ENCODE measurements at regions not wholly inside any gene's neighbourhood (a gene's known extent, or its start where the extent isn't known, plus 50 kb on each side); places are given as distances from the start of the nearest gene placed in this dataset.
"Not testable (repeated sequence)": the region's sequence is repeated elsewhere in the genome, so short reads cannot be mapped to it uniquely, and the experiment has no call there.

GRCh38 chr10:45564303-45564959, 108.1 kb downstream of the ZFAND4 start:
- Mint-ChIP-seq H3K36me3 (peaks cover 12% of the 10 kb centered on the region), H3K27me3 (no peaks in the 10 kb centered on the region), H3K4me3 (no peak overlapping the region), H3K4me1 (peaks cover 10% of the 10 kb centered on the region), H3K9me3 (no peaks in the 10 kb centered on the region), H3K27ac (no peak overlapping the region)
- DNase-seq, result no peak
- CTCF ChIA-PET, result no interaction called here

DNA sequence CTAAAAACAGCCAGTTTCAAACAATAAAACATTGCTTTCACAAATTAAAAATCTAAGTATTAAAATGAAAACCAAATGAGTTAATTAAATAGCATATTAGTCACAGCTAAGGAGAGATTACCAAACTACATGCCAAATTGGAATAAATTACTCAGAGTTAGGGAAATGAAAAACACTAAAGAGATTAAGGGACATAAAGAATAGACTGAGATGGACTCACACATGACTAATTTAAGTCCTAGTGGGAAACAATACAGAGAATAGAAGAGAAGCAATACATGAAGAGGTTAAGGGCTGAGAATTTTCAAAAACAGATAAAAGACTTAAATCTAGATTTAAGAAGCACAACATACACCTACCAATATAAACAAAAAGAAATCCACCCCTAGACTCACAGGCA, 110.6 kb downstream of the ZFAND4 start:
- peaks cover 21% of the 10 kb centered on the region for H3K36me3 Mint-ChIP-seq
- CTCF ChIA-PET, result no interaction called here
- H3K27ac Mint-ChIP-seq, result no peak overlapping the region
- no peaks in the 10 kb centered on the region for H3K9me3 Mint-ChIP-seq
- H3K4me3 Mint-ChIP-seq, result no peak overlapping the region
- H3K4me1 Mint-ChIP-seq, result peaks cover 27% of the 10 kb centered on the region
- H3K27me3 Mint-ChIP-seq, result no peaks in the 10 kb centered on the region
- DNase-seq, result no peak

- Mint-ChIP-seq H3K4me1 (peaks cover 35% of the 10 kb centered on the region), H3K4me3 (no peak overlapping the region), H3K9me3 (no peaks in the 10 kb centered on the region), H3K36me3 (peaks cover 25% of the 10 kb centered on the region), H3K27ac (no peak overlapping the region), H3K27me3 (no peaks in the 10 kb centered on the region)
- CTCF ChIA-PET, result no interaction called here
- no peak for DNase-seq
Measured at GRCh38 chr10:45560262-45560661, 112.3 kb downstream of the ZFAND4 start.

DNA sequence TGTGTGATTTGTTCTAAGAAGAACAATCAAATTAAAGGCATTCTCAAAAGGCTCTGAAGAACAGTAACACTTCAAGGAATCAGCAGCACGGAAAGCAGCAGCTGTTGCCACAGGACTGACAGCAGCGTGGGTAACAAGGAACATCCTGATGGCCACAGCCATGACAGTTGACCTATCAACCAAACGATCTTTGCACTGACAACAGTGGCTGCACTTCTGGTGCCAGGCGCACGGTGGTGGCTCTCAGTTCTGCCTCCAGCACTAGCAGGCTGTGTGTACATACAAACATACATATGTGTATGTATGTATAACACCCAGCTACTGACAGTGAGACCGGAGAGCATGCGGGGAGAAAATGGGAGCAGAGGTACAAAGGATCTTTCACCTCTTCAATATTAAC, 114.1 kb downstream of the ZFAND4 start:
- no peaks in the 10 kb centered on the region for H3K9me3 Mint-ChIP-seq
- DNase-seq, result no peak
- H3K36me3 Mint-ChIP-seq, result peaks cover 27% of the 10 kb centered on the region
- CTCF ChIA-PET, result no interaction called here
- no peaks in the 10 kb centered on the region for H3K27me3 Mint-ChIP-seq
- peaks cover 32% of the 10 kb centered on the region for H3K4me1 Mint-ChIP-seq
- no peak overlapping the region for H3K4me3 Mint-ChIP-seq
- H3K27ac Mint-ChIP-seq, result peak overlapping the region; percentile 13

DNA sequence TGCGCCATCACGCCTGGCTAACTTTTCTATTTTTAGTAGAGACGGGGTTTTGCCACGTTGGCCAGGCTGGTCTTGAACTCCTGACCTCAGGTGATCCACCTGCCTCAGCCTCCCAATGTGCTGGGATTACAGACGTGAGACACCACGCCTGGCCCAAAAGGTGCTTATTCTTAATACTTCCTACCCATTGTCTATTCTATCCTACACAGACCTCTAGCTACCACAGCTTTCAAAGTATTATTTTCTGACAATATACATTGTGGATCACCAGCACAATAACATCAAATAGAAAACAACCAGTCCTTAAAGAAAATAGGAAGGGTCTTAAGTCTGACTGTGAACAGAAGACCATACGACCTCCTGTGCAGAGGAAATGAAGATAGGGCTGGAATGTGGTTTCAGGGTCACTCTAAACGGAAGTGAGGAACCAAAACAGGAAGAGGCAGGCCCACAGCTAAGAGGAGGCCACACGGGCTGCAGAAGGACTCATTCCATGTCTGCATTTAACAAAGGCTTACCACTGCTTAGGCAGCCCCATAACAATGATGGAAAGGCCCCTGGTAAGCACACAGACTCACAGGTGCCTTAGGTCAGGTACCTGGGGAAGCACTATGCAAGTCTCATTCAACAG, 115.2 kb downstream of the ZFAND4 start:
- Mint-ChIP-seq H3K27ac (peak overlapping the region; percentile 71), H3K9me3 (no peaks in the 10 kb centered on the region), H3K27me3 (no peaks in the 10 kb centered on the region), H3K4me3 (peak overlapping the region; percentile 29), H3K4me1 (peaks cover 35% of the 10 kb centered on the region), H3K36me3 (peaks cover 27% of the 10 kb centered on the region)
- CTCF ChIA-PET, result no interaction called here
- DNase-seq, result peak; percentile 49

DNA sequence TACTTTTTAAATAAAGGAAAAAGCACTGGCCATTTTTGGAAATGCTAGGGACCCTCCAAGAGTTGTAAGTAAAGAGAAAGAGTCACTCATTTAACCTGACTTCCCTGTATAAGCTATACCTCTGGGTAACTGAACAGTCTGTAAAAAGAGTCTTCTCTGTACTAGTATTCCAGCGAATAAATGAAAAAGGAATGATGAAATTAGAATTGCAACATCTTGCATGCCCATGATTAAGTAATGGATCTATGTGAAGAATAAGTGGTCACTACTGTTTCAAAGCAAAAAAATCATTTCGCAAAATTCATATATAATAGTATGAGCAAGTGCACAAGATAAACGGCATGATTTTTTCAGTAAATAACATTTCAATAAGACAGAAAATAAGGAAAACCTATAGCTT, 116.8 kb downstream of the ZFAND4 start:
- H3K36me3 Mint-ChIP-seq, result peaks cover 28% of the 10 kb centered on the region
- H3K27ac Mint-ChIP-seq, result no peak overlapping the region
- no peaks in the 10 kb centered on the region for H3K9me3 Mint-ChIP-seq
- no peak for DNase-seq
- no peaks in the 10 kb centered on the region for H3K27me3 Mint-ChIP-seq
- CTCF ChIA-PET, result no interaction called here
- no peak overlapping the region for H3K4me3 Mint-ChIP-seq
- peaks cover 30% of the 10 kb centered on the region for H3K4me1 Mint-ChIP-seq

- H3K27me3 Mint-ChIP-seq, H3K4me3 Mint-ChIP-seq, CTCF ChIA-PET, H3K9me3 Mint-ChIP-seq, DNase-seq, H3K27ac Mint-ChIP-seq: not testable (repeated sequence)
- Mint-ChIP-seq H3K4me1 (peaks cover 30% of the 10 kb centered on the region), H3K36me3 (peaks cover 26% of the 10 kb centered on the region)
Measured at GRCh38 chr10:45555332-45555731, 117.2 kb downstream of the ZFAND4 start.

GRCh38 chr10:45553613-45554012, 119.0 kb downstream of the ZFAND4 start:
- H3K4me3 Mint-ChIP-seq, result no peak overlapping the region
- peaks cover 19% of the 10 kb centered on the region for H3K36me3 Mint-ChIP-seq
- no peaks in the 10 kb centered on the region for H3K9me3 Mint-ChIP-seq
- no peaks in the 10 kb centered on the region for H3K27me3 Mint-ChIP-seq
- no peak overlapping the region for H3K27ac Mint-ChIP-seq
- DNase-seq, result no peak
- CTCF ChIA-PET, result no interaction called here
- H3K4me1 Mint-ChIP-seq, result peaks cover 28% of the 10 kb centered on the region

DNA sequence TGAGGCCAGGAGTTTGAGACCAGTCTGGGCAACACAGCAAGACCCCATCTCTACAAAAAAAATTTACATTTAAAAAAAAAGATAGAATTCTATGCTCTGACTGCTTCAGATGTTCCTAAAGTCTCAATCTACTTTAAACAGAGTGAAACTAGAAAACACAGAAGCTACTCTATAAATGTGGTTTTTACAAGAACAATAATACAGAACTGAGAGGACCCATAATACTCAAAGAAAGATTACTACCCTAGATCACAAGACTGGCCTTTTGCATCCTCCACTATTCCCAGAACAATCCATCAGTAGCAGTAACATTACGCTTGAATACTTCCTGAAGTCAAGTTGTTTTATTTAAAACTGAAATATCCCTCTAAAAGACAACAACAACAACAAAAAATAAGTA, 119.4 kb downstream of the ZFAND4 start:
- CTCF ChIA-PET, result no interaction called here
- no peaks in the 10 kb centered on the region for H3K9me3 Mint-ChIP-seq
- no peak for DNase-seq
- no peak overlapping the region for H3K4me3 Mint-ChIP-seq
- no peak overlapping the region for H3K27ac Mint-ChIP-seq
- peaks cover 24% of the 10 kb centered on the region for H3K4me1 Mint-ChIP-seq
- H3K36me3 Mint-ChIP-seq, result peaks cover 17% of the 10 kb centered on the region
- H3K27me3 Mint-ChIP-seq, result no peaks in the 10 kb centered on the region

DNA sequence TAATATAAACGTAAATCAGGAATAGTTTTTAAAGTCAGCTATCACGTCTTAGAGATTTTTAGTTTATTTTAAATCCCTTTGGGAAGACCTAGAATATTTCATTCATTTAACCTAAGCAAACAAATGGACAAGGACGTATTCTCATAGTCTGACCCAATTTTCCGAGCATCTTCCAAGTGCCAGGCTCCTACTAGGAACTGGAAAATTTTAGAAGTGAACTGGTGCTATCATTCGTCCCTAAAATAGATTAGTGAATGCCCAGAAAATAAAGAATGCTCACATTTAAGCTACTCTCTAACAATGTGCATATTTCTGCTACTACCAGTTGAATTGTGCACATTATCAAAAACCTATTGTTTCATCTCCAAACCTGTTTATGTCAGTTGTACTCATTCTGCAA, 120.1 kb downstream of the ZFAND4 start:
- Mint-ChIP-seq H3K36me3 (peaks cover 19% of the 10 kb centered on the region), H3K27ac (no peak overlapping the region), H3K4me3 (no peak overlapping the region), H3K27me3 (no peaks in the 10 kb centered on the region), H3K4me1 (peaks cover 22% of the 10 kb centered on the region), H3K9me3 (no peaks in the 10 kb centered on the region)
- CTCF ChIA-PET, result no interaction called here
- no peak for DNase-seq

- CTCF ChIA-PET, result no interaction called here
Measured at GRCh38 chr10:45550903-45551786, 121.4 kb downstream of the ZFAND4 start.

GRCh38 chr10:45548068-45548467, 124.5 kb downstream of the ZFAND4 start:
- no peak overlapping the region for H3K4me3 Mint-ChIP-seq
- H3K36me3 Mint-ChIP-seq, result peaks cover 13% of the 10 kb centered on the region
- H3K27ac Mint-ChIP-seq, result peak overlapping the region; percentile 30
- H3K27me3 Mint-ChIP-seq, result no peaks in the 10 kb centered on the region
- no peaks in the 10 kb centered on the region for H3K9me3 Mint-ChIP-seq
- H3K4me1 Mint-ChIP-seq, result peaks cover 5% of the 10 kb centered on the region
- CTCF ChIA-PET, result no interaction called here
- no peak for DNase-seq

More at GRCh38 chr10:45550903-45551786, 121.4 kb downstream of the ZFAND4 start:
- Mint-ChIP-seq H3K4me3 (no peak overlapping the region), H3K36me3 (peaks cover 14% of the 10 kb centered on the region), H3K9me3 (no peaks in the 10 kb centered on the region), H3K27ac (no peak overlapping the region), H3K27me3 (no peaks in the 10 kb centered on the region), H3K4me1 (peaks cover 10% of the 10 kb centered on the region)
- DNase-seq, result no peak

DNA sequence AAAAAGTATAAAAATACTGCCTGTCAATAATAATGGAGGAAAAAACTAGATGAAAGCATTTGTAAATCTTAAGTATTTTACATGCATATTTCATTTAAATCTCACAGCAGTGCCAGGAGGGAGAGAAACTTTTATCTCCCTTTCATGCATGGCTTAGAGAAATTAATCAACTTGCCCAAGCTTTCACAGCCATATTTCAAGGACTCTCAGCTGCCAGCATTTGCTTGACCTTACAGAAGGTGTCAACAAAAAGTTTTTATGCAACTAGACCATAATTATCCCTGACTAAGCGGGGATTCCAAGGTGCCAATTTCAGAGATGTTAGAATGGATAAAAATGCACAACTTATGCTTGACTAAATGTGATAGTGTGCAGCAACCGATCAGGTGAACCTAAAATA, 125.4 kb downstream of the ZFAND4 start:
- H3K9me3 Mint-ChIP-seq, result no peaks in the 10 kb centered on the region
- no peak overlapping the region for H3K4me3 Mint-ChIP-seq
- H3K27ac Mint-ChIP-seq, result no peak overlapping the region
- peaks cover 5% of the 10 kb centered on the region for H3K4me1 Mint-ChIP-seq
- H3K27me3 Mint-ChIP-seq, result no peaks in the 10 kb centered on the region
- CTCF ChIA-PET, result no interaction called here
- H3K36me3 Mint-ChIP-seq, result peaks cover 13% of the 10 kb centered on the region
- no peak for DNase-seq

GRCh38 chr10:45545150-45545549, 127.4 kb downstream of the ZFAND4 start:
- no peak overlapping the region for H3K4me3 Mint-ChIP-seq
- CTCF ChIA-PET, result no interaction called here
- no peak for DNase-seq
- H3K9me3 Mint-ChIP-seq, result peaks cover under 1% of the 10 kb centered on the region
- no peaks in the 10 kb centered on the region for H3K27me3 Mint-ChIP-seq
- peaks cover 11% of the 10 kb centered on the region for H3K36me3 Mint-ChIP-seq
- H3K4me1 Mint-ChIP-seq, result peaks cover 5% of the 10 kb centered on the region
- no peak overlapping the region for H3K27ac Mint-ChIP-seq

- Mint-ChIP-seq H3K36me3 (peaks cover 11% of the 10 kb centered on the region), H3K27me3 (no peaks in the 10 kb centered on the region), H3K27ac (no peak overlapping the region), H3K9me3 (peaks cover 2% of the 10 kb centered on the region), H3K4me1 (peaks cover 5% of the 10 kb centered on the region), H3K4me3 (no peak overlapping the region)
- CTCF ChIA-PET, result no interaction called here
- no peak for DNase-seq
Measured at GRCh38 chr10:45544191-45544590, 128.4 kb downstream of the ZFAND4 start.

Measured in activated naive CD4-positive, alpha-beta T cell treated with anti-CD3 and anti-CD28 coated beads, Interleukin-2, amount 10 ng/mL, durations not matched to agents 7 days and 5 days (primary cell).